OCI-LY3 (cell line): ENCODE measurements at regions not wholly inside any gene's neighbourhood (a gene's known extent, or its start where the extent isn't known, plus 50 kb on each side); places are given as distances from the start of the nearest gene placed in this dataset.

ENCODE experiments used
- CTCF ChIP-seq: fragments of 200-600, 300-600 bp; sonication (generic); IDR thresholded peaks from 2 replicates; pipeline ENCODE4 v1.5.1; 2014; ENCODE audit warnings: antibody characterized with exemption, low read length, low read depth
- EZH2phosphoT487 ChIP-seq: fragments of 200-600 bp; shearing (Covaris generic); IDR thresholded peaks from 2 replicates; pipeline ENCODE4 v1.6.1; 2018; ENCODE audit warnings: antibody characterized with exemption, mixed run types, low read depth

- TF ChIP-seq CTCF: no peak
- no peak for TF ChIP-seq EZH2phosphoT487
These were observed 92.8 kb upstream of the RASEF start for GRCh38 chr9:83155733-83156132.
